HepG2 (cell line): ENCODE measurements at regions not wholly inside any gene's neighbourhood (a gene's known extent, or its start where the extent isn't known, plus 50 kb on each side); places are given as distances from the start of the nearest gene placed in this dataset.

Experiments
- CAMTA2 ChIP-seq: sonication (generic); formaldehyde crosslinking; IDR thresholded peaks from 2 replicates; pipeline ENCODE4 v1.4.0; 2020; ENCODE audit warnings: mild to moderate bottlenecking, missing genetic modification reagents, borderline replicate concordance
- MBD4 ChIP-seq: IDR thresholded peaks from 2 replicates; pipeline ENCODE4 v1.6.1; 2012; ENCODE audit warnings: low read length, inconsistent platforms, borderline replicate concordance
- MIER2 ChIP-seq: IDR thresholded peaks from 2 replicates; pipeline ENCODE4 v1.6.1; 2016; ENCODE audit warnings: missing biosample characterization, missing genetic modification reagents
- NR3C1 ChIP-seq: sonication (generic); formaldehyde crosslinking; IDR thresholded peaks from 2 replicates; pipeline ENCODE4 v1.4.0; 2020; ENCODE audit warnings: missing genetic modification reagents
- SMAD9 ChIP-seq: sonication (generic); formaldehyde crosslinking; IDR thresholded peaks from 2 replicates; pipeline ENCODE4 v1.5.1; 2020; ENCODE audit warnings: mild to moderate bottlenecking, missing genetic modification reagents
- THAP9 ChIP-seq: sonication (generic); formaldehyde crosslinking; IDR thresholded peaks from 2 replicates; pipeline ENCODE4; 2020; ENCODE audit warnings: missing genetic modification reagents, mild to moderate bottlenecking, borderline replicate concordance
- ZNF17 ChIP-seq: sonication (generic); formaldehyde crosslinking; IDR thresholded peaks from 2 replicates; pipeline ENCODE4 v1.5.0; 2020; ENCODE audit warnings: mild to moderate bottlenecking, missing genetic modification reagents
- ZNF646 ChIP-seq: sonication (generic); formaldehyde crosslinking; IDR thresholded peaks from 2 replicates; pipeline ENCODE4 v1.9.0; 2021; ENCODE audit warnings: mild to moderate bottlenecking, missing genetic modification reagents
- ZNF687 ChIP-seq: sonication (generic); formaldehyde crosslinking; IDR thresholded peaks from 2 replicates; pipeline ENCODE4 v1.5.1; 2020; ENCODE audit warnings: mild to moderate bottlenecking, missing genetic modification reagents, moderate library complexity
- ZXDC ChIP-seq: sonication (generic); formaldehyde crosslinking; IDR thresholded peaks from 2 replicates; pipeline ENCODE4 v1.5.0; 2020; ENCODE audit warnings: mild to moderate bottlenecking, missing genetic modification reagents

- no peak for TF ChIP-seq ZXDC (CRISPR knock-in tag)
- no peak for TF ChIP-seq ZNF646 (CRISPR knock-in tag)
- no peak for TF ChIP-seq THAP9 (CRISPR knock-in tag)
- no peak for TF ChIP-seq ZNF17 (CRISPR knock-in tag)
- no peak for TF ChIP-seq MIER2 (CRISPR knock-in tag)
- TF ChIP-seq ZNF687 (CRISPR knock-in tag), result no peak
- TF ChIP-seq CAMTA2 (CRISPR knock-in tag), result no peak
- TF ChIP-seq MBD4, result no peak
- no peak for TF ChIP-seq SMAD9 (CRISPR knock-in tag)
- no peak for TF ChIP-seq NR3C1 (CRISPR knock-in tag)
These were observed 333.3 kb downstream of the MRPL39 start (continued) for GRCh38 chr21:25273959-25274358.
